AG08395 (cell line): ENCODE measurements at regions not wholly inside any gene's neighbourhood (a gene's known extent, or its start where the extent isn't known, plus 50 kb on each side); places are given as distances from the start of the nearest gene placed in this dataset.
"Not testable (repeated sequence)": the region's sequence is repeated elsewhere in the genome, so short reads cannot be mapped to it uniquely, and the experiment has no call there.

ENCODE experiments used
- DNase-seq: peaks from one replicate; pipeline ENCODE4 v3.0.0; 2012; ENCODE audit warnings: mixed read lengths, low spot score

- DNase-seq: no peak
Observed at GRCh38 chr3:104920512-104920911, 446.2 kb upstream of the ALCAM start.

- DNase-seq: no peak
Observed at GRCh38 chr3:104933972-104934371, 432.7 kb upstream of the ALCAM start.

DNA sequence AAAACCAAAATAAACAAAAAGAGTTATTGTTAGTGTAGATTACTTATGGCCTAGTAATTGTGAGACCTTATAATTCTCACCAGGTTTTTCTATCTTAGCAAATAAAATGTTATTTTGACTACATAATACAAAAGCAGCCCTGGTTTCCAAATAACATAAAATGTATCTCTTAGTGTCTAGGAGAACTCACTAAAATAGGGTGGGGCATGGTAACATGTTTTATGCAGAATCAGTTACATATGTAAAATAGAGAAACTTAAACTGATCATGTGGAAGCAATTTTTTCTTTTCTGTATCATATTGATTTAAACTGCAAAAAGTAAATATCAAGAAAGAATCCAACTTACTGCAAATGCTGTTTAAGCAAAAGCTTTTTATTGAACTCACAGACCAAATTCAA lies 431.1 kb upstream of the ALCAM start:
- no peak for DNase-seq

GRCh38 chr3:104939196-104939595 lies 427.5 kb upstream of the ALCAM start:
- DNase-seq: no peak

- DNase-seq: no peak
Observed at GRCh38 chr3:104941785-104942184, 424.9 kb upstream of the ALCAM start.

DNA sequence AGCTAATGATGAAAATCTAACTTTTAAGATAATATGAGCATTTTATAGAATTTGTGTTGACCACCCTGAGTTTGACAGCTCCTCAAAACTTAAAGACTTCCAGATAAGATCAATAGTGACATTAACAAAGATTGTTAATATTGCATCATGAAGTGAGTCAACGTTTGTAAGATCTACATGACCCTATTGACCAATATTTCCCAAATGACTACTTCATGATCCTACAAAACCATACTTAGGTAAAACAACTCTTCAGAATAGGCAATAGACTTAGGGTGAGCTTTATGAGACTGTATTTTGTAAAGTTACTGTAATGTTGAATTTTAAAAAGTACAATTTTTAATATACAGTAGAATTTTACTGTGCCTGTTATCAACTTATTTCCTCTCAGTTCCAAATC lies 422.7 kb upstream of the ALCAM start:
- no peak for DNase-seq

DNA sequence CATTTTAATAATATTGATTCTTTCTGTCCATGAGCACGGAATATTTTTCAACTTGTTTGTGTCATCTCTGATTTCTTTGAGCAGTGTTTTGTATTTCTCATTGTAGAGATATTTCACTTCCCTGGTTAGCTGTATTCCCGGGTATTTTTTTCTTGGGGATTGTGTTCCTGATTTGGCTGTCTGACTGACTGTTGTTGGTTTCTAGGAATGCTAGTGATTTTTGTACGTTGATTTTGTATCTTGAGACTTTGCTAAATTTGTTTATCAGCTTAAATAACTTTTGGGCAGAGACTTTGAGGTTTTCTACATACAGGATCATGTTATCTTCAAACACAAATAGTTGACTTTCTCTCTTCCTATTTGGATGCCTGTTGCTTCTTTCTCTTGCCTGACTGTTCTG lies 418.8 kb upstream of the ALCAM start:
- no peak for DNase-seq

DNA sequence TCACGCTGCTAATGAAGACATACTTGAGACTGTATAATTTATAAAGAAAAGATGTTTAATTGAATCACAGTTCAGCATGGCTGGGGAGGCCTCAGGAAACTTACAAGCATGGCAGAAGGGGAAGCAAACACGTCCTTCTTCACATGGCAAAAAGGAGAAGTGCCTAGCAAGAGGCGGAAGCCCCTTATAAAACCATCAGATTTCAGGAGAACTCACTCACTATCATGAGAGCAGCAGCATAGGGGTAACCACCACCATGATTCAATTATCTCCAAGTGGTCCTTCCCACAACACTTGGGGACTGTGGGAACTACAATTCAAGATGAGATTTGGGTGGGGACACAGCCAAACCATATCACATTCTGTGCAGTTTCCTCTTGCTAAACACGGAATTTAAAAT lies 416.9 kb upstream of the ALCAM start:
- DNase-seq: not testable (repeated sequence)

DNA sequence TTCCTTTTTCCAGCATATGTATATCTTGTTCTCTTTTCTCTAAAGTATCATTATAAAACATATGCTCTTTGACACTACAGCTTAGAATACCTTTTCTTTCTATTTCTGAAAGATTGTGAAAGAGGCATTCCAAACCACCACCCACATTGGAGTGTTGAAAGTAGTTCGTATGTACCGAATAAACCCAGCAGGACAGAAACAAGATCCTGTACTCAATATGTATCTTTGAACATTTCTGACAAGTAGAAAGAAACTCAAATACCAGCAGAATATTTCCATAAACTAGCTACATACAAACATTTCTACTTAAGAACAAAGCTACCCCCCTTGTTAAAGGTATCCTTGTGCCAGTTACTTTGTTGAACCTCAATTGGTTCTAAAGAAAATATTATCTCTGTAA lies 415.3 kb upstream of the ALCAM start:
- DNase-seq: no peak

- peak; percentile 75 for DNase-seq
Observed at GRCh38 chr3:104952146-104952972, 414.4 kb upstream of the ALCAM start.

DNA sequence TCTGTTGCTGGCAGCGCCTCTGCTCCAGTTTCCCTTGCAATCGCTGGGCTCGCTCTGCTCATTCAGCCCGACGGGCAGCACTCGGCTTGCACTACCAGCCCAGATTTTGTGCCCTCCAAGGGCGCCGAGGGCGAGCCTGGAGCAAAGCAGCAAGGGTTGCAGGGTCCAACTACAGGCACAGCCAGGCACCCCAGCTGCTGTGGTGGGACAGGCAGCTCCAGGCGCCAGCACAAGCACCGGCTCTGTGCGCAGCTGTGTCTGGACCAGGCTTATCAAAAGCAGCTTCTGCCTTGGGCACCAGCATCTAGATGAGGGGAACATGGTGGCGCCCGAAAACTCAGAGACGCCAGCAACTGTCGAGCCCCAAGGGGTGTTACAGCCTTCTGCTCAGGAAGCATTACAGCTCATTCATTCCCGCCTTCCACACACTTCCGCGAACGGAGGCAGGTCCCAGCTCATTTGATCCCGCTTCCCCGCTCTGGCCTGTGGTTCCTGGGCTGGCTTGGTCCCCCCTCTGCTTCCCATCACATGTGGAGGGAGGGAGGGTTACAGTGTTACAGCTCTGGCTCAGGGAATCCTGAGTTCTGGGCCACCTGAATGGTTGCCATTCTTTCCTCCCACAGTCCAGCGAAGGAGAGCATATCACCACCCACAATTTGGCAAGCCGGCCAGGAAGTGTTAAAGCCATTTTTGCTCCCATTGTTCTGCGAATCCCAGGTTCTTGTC lies 409.9 kb upstream of the ALCAM start:
- no peak for DNase-seq

DNA sequence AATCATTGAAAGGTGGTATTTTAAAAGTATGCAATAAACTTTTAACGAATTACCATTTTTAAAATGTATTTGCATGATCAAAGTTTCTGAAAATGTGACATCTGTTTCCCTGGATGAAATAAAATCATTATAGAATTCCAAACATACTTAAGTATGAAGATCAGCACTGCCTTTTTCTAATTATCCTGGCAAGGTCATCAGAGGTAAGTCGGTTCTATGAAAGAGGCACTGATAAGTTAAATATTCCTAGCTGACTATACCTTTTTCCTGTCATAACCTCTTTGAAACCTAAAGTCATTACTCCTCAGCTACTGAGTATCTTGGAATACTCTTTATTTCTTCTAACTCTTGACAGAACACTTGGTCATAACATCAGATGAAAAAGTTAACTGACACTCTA lies 406.1 kb upstream of the ALCAM start:
- DNase-seq: no peak

GRCh38 chr3:104961851-104962250 lies 404.9 kb upstream of the ALCAM start:
- no peak for DNase-seq

- no peak for DNase-seq
Observed at GRCh38 chr3:104974316-104974715, 392.4 kb upstream of the ALCAM start.

- DNase-seq: no peak
Observed at GRCh38 chr3:104977719-104978118, 389.0 kb upstream of the ALCAM start.

DNA sequence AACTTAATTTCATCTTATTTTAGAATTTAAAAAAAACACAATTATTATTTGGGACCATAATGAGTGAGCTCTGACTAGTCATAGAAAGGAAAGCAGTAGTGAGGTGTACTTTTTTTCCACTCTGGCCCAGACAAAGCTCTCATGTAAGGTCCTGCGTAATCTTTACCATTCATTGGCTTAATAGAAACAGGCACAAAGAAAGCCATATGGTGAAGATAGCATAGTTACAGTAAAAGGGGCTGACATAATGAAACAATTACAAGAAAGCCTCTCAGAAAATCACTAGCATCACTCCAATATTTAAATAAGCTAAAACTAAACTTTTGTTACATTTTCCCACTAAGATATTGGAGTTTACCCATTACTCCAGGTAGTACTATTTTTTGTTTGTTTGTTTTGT lies 384.6 kb upstream of the ALCAM start:
- DNase-seq: no peak

DNA sequence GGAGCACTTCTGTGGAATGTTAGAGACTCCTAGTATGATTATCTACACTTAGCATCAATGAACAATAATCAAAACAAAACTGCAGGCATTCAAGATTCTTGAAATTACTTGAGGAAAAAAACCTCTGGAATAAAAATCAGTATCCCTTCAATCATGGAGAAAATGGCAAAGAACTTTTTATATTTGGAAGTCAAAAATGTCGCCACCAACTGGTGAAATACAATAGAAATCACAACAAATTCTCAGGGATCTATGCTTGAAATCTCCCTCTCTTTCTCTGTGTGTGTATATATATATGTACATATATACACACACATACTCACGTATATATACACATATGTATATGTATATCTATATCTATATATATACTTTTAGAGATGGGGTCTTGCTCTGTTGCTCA lies 378.9 kb upstream of the ALCAM start:
- no peak for DNase-seq

DNA sequence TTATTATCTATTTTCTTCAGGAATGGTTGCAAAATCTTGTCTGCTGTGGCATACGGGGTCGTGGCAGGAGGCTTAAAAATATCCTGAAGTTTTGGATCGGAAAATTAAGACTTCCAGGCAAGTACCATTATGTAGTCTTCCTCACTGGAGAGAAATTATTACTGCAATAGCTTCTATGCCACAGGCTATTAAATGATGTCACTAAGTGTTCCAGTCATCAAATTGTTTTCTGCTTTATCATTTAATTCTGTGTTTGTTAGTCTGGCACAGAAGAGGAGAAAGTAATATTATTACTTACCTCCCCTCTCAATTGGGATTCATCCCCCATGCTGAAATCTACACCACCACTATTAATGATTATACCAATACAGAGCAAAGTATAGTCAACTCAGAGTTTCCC lies 378.2 kb upstream of the ALCAM start:
- DNase-seq: no peak

DNA sequence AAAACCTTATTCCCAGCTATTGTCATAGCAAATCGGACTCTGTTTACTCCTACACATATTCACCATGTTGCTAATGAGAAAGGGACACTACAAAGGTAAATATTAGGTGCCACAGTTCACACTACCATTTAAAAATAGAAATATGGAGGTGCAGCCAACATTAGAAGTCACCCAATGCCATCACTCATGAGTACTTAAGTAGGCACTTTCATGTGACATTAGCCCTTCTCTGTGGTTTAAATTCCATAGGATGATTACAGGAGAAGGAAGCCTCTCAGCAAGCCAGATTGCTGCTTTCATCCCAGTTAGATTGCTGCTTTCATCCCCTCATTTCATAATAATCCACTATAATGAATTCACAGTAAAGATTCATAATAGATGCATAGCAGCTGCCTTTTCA lies 376.8 kb upstream of the ALCAM start:
- no peak for DNase-seq

- no peak for DNase-seq
Observed at GRCh38 chr3:104990758-104991157, 376.0 kb upstream of the ALCAM start.

DNA sequence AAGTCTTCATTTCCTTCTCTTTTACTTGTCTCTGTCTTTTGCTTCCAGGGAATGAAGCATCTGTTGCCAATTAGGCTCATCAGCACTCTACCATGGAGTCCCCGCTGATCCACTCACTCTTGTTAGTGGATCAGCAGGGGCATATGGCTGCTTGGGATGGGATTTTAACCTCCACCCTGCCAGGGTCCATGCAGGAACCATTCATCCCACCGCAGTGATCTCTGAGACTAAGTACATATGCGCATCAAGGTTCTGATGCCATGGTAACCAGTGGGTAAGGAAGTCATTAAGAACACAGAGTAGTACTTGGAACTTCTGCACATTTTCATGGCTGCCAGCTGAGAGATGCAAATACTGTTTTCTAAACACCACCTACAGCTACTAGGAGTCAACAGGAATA lies 374.0 kb upstream of the ALCAM start:
- DNase-seq: no peak

GRCh38 chr3:105006164-105006563 lies 360.5 kb upstream of the ALCAM start:
- no peak for DNase-seq

- DNase-seq: no peak
Observed at GRCh38 chr3:105013657-105014056, 353.1 kb upstream of the ALCAM start.

- DNase-seq: no peak
Observed at GRCh38 chr3:105014631-105015030, 352.1 kb upstream of the ALCAM start.
